ENCODE measurements at regions not wholly inside any gene's neighbourhood (a gene's known extent, or its start where the extent isn't known, plus 50 kb on each side); places are given as distances from the start of the nearest gene placed in this dataset.

DNA sequence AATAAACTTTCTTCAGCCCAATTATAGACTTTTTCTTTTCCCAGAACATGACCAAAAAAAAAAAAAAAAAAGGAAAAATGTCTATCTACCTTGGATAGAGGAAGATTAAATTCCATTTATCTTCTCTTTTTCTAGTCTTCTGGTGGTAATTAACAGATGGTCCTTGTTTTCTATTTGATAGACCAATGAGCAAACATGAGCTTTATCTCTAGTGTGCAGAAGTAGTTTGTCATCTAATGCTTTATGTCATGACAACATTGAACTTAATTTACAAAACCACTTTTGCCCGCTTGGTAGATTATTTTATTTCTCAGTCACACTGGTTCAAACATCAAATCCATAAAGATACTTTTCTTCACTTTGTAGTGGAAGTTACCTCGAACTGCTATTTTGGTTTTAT is 69.5 kb upstream of the ELL2 start:
- H3K9me3 Mint-ChIP-seq = peaks cover 0 to 2% (median 0%) of the 10 kb centered on the region in 7 donors
- no peaks in the 10 kb centered on the region for H3K79me2 ChIP-seq (ENCODE audit: insufficient read depth, low read length)
- no peaks in the 10 kb centered on the region for H3K27me3 ChIP-seq (ENCODE audit: control insufficient read depth in 2 of 2, insufficient read depth in 2 of 2, low read length in 2 of 2)
- no peaks in the 10 kb centered on the region for H3K36me3 ChIP-seq (replicated peaks in 1 of 2; ENCODE audit: control insufficient read depth in 1 of 2, insufficient read depth in 2 of 2, low read length in 2 of 2)
- no peak overlapping the region for H3K4me3 ChIP-seq (replicated peaks in 1 of 3; ENCODE audit: low read depth in 2 of 3, low read length in 3 of 3)
- H3K9ac ChIP-seq (ENCODE audit: insufficient read depth, low read length, poor library complexity, severe bottlenecking) = no peak overlapping the region
- H3K36me3 Mint-ChIP-seq = no peaks in the 10 kb centered on the region
- intact Hi-C loops (cut with micrococcal nuclease) = no loop called here
- no peak overlapping the region for H3K4me2 ChIP-seq (replicated peaks; ENCODE audit: extremely low read depth, low read length, poor library complexity, severe bottlenecking)
- H3K27me3 Mint-ChIP-seq (ENCODE audit: low read depth in 3 of 3) = no peaks in the 10 kb centered on the region
- H3K27ac Mint-ChIP-seq = no peak overlapping the region
- H4K20me1 ChIP-seq (ENCODE audit: insufficient read depth, low read length) = no peaks in the 10 kb centered on the region
- no peaks in the 10 kb centered on the region for H3K9me3 ChIP-seq (replicated peaks in 1 of 2; ENCODE audit: control insufficient read depth in 1 of 2, insufficient read depth in 1 of 2, low read length in 2 of 2)
- H3K27ac ChIP-seq (ENCODE audit: low read depth in 1 of 2, low read length in 2 of 2) = no peak overlapping the region
- H3K4me1 Mint-ChIP-seq = peaks cover 5% of the 10 kb centered on the region
- no peaks in the 10 kb centered on the region for H3K4me1 ChIP-seq (ENCODE audit: control insufficient read depth in 1 of 2, insufficient read depth in 2 of 2, low read length in 2 of 2)
- no peak for DNase-seq
- H2AFZ ChIP-seq (ENCODE audit: insufficient read depth, low read depth, low read length, poor library complexity, severe bottlenecking) = no peak overlapping the region
- H3K4me3 Mint-ChIP-seq = no peak overlapping the region
- TF ChIP-seq, protein P1, sequence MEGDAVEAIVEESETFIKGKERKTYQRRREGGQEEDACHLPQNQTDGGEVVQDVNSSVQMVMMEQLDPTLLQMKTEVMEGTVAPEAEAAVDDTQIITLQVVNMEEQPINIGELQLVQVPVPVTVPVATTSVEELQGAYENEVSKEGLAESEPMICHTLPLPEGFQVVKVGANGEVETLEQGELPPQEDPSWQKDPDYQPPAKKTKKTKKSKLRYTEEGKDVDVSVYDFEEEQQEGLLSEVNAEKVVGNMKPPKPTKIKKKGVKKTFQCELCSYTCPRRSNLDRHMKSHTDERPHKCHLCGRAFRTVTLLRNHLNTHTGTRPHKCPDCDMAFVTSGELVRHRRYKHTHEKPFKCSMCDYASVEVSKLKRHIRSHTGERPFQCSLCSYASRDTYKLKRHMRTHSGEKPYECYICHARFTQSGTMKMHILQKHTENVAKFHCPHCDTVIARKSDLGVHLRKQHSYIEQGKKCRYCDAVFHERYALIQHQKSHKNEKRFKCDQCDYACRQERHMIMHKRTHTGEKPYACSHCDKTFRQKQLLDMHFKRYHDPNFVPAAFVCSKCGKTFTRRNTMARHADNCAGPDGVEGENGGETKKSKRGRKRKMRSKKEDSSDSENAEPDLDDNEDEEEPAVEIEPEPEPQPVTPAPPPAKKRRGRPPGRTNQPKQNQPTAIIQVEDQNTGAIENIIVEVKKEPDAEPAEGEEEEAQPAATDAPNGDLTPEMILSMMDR (IDR thresholded peaks at IDR 0.05) = no peak
- WGBS (ENCODE audit: insufficient coverage) = no CpG with 5 or more reads among the region's 2 CpGs

DNA sequence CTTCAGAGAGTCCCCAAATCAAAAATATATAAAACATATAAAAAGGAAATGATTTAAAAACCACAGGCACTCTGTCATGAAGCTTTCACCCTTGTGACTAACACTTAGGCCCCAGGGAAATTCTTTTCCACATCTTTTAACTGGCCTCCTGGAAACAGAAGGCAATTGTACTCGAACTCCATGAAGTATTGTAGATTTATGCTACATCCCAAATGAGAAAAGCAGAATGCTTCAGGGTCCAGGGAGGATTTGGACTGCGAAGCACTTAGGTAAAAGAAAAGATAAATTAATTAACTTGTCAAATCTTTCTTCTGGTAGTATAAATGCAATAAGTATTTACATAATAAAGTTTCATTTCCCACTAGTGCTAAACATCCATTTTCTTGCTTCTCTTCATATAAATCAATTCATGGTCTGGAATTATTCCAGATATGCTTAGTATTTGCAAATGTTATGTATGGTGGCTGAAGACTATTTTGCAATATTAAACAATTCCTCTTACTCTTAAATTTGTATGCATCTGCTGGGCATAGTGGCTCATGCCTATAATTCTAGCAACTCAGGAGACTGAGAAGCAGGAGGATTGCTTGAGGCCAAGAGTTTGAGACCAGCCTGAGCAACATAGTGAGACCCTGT is 64.9 kb upstream of the ELL2 start:
- H3K27ac Mint-ChIP-seq = no peak overlapping the region

More for the DNA sequence above, 64.9 kb upstream of the ELL2 start:
- Histone ChIP-seq H3K36me3 (replicated peaks in 1 of 2; ENCODE audit: control insufficient read depth in 1 of 2, insufficient read depth in 2 of 2, low read length in 2 of 2) (no peaks in the 10 kb centered on the region), H3K4me1 (ENCODE audit: control insufficient read depth in 1 of 2, insufficient read depth in 2 of 2, low read length in 2 of 2) (no peaks in the 10 kb centered on the region), H3K27me3 (ENCODE audit: control insufficient read depth in 2 of 2, insufficient read depth in 2 of 2, low read length in 2 of 2) (no peaks in the 10 kb centered on the region), H3K9ac (ENCODE audit: insufficient read depth, low read length, poor library complexity, severe bottlenecking) (no peak overlapping the region), H2AFZ (ENCODE audit: insufficient read depth, low read depth, low read length, poor library complexity, severe bottlenecking) (no peak overlapping the region), H3K4me2 (replicated peaks; ENCODE audit: extremely low read depth, low read length, poor library complexity, severe bottlenecking) (no peak overlapping the region), H3K79me2 (ENCODE audit: insufficient read depth, low read length) (no peaks in the 10 kb centered on the region), H3K9me3 (replicated peaks in 1 of 2; ENCODE audit: control insufficient read depth in 1 of 2, insufficient read depth in 1 of 2, low read length in 2 of 2) (no peaks in the 10 kb centered on the region), H3K4me3 (replicated peaks in 1 of 3; ENCODE audit: low read depth in 2 of 3, low read length in 3 of 3) (no peak overlapping the region), H4K20me1 (ENCODE audit: insufficient read depth, low read length) (no peaks in the 10 kb centered on the region), H3K27ac (ENCODE audit: low read depth in 1 of 2, low read length in 2 of 2) (no peak overlapping the region)
- WGBS (ENCODE audit: insufficient coverage) = no CpG with 5 or more reads among the region's 2 CpGs
- intact Hi-C loops (cut with micrococcal nuclease) = no loop called here
- no peaks in the 10 kb centered on the region for H3K9me3 Mint-ChIP-seq
- H3K36me3 Mint-ChIP-seq = no peaks in the 10 kb centered on the region
- H3K27me3 Mint-ChIP-seq (ENCODE audit: low read depth in 3 of 3) = no peaks in the 10 kb centered on the region
- TF ChIP-seq, protein P1 (IDR thresholded peaks at IDR 0.05) = no peak
- DNase-seq = no peak
- H3K4me3 Mint-ChIP-seq = no peak overlapping the region
- peaks cover 5% of the 10 kb centered on the region for H3K4me1 Mint-ChIP-seq
